Right ventricle myocardium superior (tissue), 1 donor: ENCODE measurements at regions not wholly inside any gene's neighbourhood (a gene's known extent, or its start where the extent isn't known, plus 50 kb on each side); places are given as distances from the start of the nearest gene placed in this dataset.
"Not testable (repeated sequence)": the region's sequence is repeated elsewhere in the genome, so short reads cannot be mapped to it uniquely, and the experiment has no call there.

Source experiments
- ATAC-seq: fragments of 200-7000 bp; cut with Tn5 transposase; one replicate; pipeline ENCODE4 v1.9.1; 2020; ENCODE audit warnings: mild to moderate bottlenecking; ENCODE audit not compliant: poor library complexity
- DNase-seq: peaks from one replicate; pipeline ENCODE4 v3.0.0-alpha.2; 2020
- intact Hi-C: fragments of 100-400 bp; cut with DNase I; formaldehyde crosslinking; loops from one replicate; pipeline ENCODE4 v1.11.2; 2022
- donor health status: DM: no; HTN: yes; CAD: no; lungs with severe emphysema.

GRCh38 chr12:86414201-86414600 is 158.0 kb upstream of the MGAT4C start:
- intact Hi-C loops, result no loop called here
- no peak for ATAC-seq
- no peak for DNase-seq

- intact Hi-C loops, result no loop called here
- ATAC-seq (no peak), DNase-seq (no peak)
Observed at GRCh38 chr12:86411710-86412109, 155.5 kb upstream of the MGAT4C start.

GRCh38 chr12:86407620-86408208 is 151.5 kb upstream of the MGAT4C start:
- DNase-seq (no peak), ATAC-seq (no peak)
- intact Hi-C loops, result no loop called here

- intact Hi-C loops, result no loop called here
- DNase-seq (no peak), ATAC-seq (no peak)
Observed at GRCh38 chr12:86389949-86390348, 133.8 kb upstream of the MGAT4C start.

- ATAC-seq (no peak), DNase-seq (no peak)
- intact Hi-C loops, result no loop called here
Observed at GRCh38 chr12:86387591-86388145, 131.5 kb upstream of the MGAT4C start.

- intact Hi-C loops, ATAC-seq, DNase-seq: not testable (repeated sequence)
Observed at GRCh38 chr12:86383759-86384158, 127.6 kb upstream of the MGAT4C start.

- DNase-seq (no peak), ATAC-seq (no peak)
- intact Hi-C loops, result no loop called here
Observed at GRCh38 chr12:86379337-86379736, 123.1 kb upstream of the MGAT4C start.

GRCh38 chr12:86376052-86376451 is 119.9 kb upstream of the MGAT4C start:
- no peak for DNase-seq
- intact Hi-C loops, result no loop called here
- ATAC-seq, result peak; percentile 43

- intact Hi-C loops, result no loop called here
- DNase-seq (no peak), ATAC-seq (no peak)
Observed at GRCh38 chr12:86373813-86374212, 117.6 kb upstream of the MGAT4C start.

GRCh38 chr12:86367137-86367536 is 110.9 kb upstream of the MGAT4C start:
- intact Hi-C loops, result no loop called here
- DNase-seq, result no peak
- ATAC-seq, result no peak

GRCh38 chr12:86349196-86349595 is 93.0 kb upstream of the MGAT4C start:
- ATAC-seq (no peak), DNase-seq (no peak)
- intact Hi-C loops, result no loop called here

GRCh38 chr12:86333955-86334522 is 77.8 kb upstream of the MGAT4C start:
- DNase-seq (no peak), ATAC-seq (no peak)
- intact Hi-C loops, result no loop called here

- no peak for DNase-seq
- intact Hi-C loops, result no loop called here
- ATAC-seq, result no peak
Observed at GRCh38 chr12:86331457-86331856, 75.3 kb upstream of the MGAT4C start.

GRCh38 chr12:86331012-86331411 is 74.8 kb upstream of the MGAT4C start:
- ATAC-seq, result no peak
- intact Hi-C loops, result no loop called here
- no peak for DNase-seq

- ATAC-seq (no peak), DNase-seq (no peak)
- intact Hi-C loops, result no loop called here
Observed at GRCh38 chr12:86312232-86312631, 56.0 kb upstream of the MGAT4C start.
